Head of caudate nucleus (tissue), 42 donors: ENCODE measurements at regions not wholly inside any gene's neighbourhood (a gene's known extent, or its start where the extent isn't known, plus 50 kb on each side); places are given as distances from the start of the nearest gene placed in this dataset.

Experiments used
- DNase-seq, 42 donors: peaks; one replicate each; pipeline versions ENCODE4 v3.0.0 to v3.0.0-alpha.2; 2020 to 2021; ENCODE audit warnings: mixed read lengths in 7 of 42
- intact Hi-C: fragments of 100-400 bp; cut with DNase I; formaldehyde crosslinking; loops from one replicate; pipeline ENCODE4 v1.15.0; 2022

DNA sequence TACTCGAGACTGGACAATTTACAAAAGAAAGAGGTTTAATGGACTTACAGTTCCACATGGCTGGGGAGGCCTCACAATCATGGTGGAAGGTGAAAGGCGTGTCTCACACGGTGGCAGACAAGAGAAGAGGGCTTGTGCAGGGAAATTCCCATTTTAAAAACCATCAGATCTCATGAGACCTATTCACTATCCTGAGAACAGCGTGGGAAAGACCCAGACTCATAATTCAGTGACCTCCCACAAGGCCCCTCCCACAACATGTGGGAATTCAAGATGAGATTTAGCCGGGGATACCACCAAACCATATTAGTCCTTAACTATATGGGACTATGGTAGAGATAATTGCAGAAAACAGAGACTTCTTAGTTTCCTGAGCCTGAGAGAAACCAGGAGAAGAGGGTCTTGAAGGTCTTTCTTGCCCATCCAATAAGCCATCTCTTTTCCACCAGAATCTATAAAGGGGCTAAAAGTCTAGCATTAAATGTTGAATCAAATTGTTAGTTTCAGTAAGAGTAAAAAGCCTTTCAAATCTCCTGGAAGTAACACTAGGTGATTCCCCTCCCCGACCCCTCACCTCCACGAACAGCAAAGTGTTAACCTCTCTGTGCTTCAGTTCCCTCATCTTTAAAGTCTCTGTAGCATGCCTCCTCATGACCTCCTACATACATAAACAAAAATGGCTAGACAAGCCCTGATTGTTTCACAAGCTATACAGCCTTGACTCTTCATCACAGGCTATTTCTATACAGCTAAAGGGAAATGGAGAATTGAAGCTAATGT lies 259.1 kb downstream of the TMEM167A start:
- intact Hi-C loops: no loop called here
- DNase-seq: no peak

DNA sequence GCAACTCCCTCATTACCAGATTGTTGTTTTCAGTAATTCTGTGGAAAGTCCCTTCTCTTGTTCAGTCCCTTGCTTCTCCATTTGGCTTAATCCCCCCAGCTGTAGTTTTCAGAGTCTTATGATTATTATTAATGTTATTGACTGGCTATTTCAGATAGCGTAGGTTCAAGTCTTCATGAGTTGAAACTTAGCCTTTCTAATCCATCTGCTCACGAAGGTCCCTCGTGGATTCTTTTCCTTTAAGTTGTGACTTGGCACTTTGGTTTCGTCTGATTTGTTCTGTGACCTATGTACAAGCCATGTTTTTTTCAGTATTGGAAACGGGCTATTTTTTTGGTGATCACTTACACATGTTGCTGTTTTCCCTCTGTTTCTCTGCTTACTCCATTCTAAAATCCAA lies 260.3 kb downstream of the TMEM167A start:
- no peak for DNase-seq
- intact Hi-C loops: no loop called here

DNA sequence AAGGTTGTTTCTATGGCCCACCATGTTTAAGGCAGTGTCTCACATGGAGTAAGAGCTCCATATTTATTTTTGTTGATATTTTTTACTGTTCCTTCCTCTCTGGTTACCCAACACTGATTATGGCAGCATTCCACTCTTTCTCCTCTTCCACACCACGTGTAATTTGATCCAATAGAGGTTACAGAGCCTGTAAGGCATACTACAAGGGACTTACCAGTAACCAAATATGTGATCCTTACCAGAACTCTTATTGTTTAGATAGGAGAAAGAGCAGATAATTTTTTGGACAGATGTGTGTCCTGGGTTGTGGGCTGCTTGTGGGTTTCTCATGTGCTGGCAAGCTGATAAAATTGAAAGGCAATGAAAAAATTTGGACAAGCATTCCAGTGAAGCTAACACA lies 261.3 kb downstream of the TMEM167A start:
- intact Hi-C loops: no loop called here
- DNase-seq: no peak

DNA sequence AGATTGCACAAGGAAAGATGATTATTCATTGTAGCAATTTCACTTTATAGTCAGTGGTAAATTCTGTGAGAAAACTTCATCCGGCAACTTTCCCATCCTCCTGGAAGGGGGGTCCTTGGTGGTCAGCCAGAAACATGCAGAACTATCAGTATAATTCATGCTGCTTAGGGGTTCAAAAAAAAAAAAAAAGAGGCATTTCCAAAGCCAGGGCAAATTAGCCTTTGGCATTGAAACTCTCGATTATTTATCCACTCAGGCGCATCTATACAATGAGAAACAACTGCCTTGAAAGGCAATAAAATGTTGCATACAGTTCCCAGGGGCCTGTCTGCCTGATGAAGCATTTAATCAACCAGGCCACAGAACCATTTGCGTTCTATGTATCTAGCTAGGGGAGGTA lies 263.3 kb downstream of the TMEM167A start:
- intact Hi-C loops: no loop called here
- no peak for DNase-seq

DNA sequence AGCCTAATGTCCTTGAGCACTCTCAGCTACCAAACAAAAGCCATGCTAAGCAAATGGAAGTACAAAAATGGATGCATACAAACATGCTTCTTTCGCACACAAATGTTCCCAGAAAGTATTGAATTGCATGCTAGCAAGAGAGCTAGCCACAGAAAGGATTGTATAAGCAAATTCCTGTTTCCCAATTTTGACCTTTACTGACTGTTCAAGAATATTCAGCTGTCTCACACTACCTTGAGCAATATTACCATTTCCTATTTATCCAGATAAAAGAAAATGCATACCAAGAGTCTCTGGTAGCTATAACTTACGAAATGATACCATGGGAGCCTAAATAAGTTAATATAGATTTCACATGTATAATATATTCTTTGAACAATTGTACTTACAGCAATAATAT lies 264.6 kb downstream of the TMEM167A start:
- no peak for DNase-seq
- intact Hi-C loops: no loop called here

DNA sequence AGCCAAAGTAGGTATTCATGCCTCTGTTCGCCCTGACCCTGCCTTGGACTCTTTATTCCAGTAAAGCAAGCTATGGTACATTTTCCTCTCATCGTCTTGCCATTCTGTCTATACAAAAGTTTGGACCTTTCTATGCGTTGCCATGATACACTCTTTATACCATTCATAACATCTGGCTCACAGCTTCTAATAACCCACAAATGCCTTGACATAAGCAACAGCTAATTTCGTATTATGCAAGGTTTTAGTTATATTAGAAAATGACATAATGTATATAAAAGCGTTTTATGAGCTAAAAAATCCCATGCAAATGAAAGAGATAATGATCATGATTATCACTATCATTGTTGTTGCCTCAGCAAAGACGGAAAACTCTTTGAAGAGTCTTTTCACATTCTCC lies 265.7 kb downstream of the TMEM167A start:
- intact Hi-C loops: no loop called here
- no peak for DNase-seq

DNA sequence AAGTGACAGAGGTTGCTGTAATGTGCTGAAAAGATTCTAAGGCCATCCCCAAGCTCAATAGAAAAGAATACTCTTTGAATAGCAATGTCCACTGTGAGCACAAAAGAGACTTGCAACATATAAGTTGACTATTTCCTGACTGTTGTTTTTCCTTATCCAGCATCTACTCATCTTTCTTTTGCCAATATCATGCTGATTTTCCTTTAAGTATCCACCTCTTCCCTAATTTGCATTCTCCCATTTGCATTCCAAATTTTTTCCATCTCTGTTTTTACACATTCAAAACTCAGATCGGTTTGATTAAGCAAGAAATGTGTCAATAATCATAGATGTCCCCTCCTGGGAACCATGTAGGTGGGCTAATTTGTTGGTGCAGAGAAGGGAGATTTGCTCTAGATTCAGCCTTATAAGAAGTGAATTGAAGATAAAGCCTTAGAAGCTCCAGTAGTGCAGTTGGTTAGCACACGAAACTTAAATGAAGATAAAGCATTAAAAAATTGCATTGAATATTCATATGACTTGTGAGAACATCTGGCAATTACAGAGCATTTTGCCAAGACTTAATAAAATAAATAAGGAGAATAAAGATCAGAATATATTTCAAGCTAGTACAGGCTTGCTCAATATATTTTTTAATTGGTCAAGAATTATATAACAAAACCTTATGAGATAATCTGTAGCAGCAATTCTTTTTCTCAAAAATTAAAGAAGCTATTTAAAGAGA lies 267.6 kb downstream of the TMEM167A start:
- intact Hi-C loops: no loop called here
- DNase-seq: no peak

DNA sequence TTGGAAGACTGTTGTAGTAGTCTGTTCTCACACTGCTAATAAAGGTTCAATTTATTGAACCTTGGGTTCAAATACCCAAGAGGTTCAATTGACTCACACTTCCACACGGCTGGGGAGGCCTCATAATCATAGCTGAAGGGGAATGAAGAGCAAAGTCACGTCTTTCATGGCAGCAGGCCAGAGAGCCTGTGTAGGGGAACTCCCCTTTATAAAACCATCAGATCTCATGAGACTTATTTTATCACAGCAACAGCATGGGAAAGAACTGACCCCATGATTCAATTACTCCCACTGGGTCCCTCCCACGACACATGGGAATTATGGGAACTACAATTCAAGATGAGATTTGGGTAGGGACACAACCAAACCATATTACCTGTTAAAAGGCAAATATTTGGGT lies 268.2 kb downstream of the TMEM167A start:
- no peak for DNase-seq
- intact Hi-C loops: no loop called here

DNA sequence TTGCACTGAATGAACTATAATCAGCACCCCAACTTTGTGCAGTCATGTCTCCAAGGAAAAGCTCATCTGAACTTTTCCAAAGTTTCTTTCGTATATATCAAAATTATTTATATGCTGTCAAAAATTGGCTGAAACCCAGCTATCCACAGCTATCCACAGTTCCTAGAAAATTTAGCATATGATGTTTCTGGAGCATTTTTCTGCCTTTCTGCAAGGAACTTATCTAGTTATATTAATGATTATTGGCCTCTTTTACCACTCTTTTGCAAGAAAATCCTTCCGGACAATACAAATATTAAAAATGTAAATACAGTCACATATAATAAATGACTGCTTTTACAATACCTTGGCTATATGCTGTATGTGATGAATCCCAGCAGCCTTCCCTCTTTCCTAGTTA lies 270.2 kb downstream of the TMEM167A start:
- DNase-seq: no peak
- intact Hi-C loops: no loop called here

DNA sequence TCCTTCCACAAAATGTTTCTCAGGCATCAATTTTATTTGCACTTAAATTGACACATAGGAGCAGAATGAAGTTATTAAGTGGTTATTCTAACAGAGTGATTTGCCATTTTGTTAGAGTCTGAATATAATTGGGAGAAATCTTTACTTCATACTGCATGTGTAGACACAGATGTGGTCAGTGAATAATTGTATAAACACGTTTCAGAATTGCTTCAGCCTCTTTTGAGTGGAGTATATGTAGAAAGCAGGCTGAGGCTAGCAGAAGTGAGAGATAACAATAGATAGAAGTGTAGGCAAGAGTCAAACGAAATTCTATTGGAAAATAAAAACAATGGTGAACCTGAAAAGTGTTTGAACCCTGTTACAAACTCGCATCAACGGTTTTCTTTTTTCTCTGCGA lies 270.7 kb downstream of the TMEM167A start:
- no peak for DNase-seq
- intact Hi-C loops: no loop called here

DNA sequence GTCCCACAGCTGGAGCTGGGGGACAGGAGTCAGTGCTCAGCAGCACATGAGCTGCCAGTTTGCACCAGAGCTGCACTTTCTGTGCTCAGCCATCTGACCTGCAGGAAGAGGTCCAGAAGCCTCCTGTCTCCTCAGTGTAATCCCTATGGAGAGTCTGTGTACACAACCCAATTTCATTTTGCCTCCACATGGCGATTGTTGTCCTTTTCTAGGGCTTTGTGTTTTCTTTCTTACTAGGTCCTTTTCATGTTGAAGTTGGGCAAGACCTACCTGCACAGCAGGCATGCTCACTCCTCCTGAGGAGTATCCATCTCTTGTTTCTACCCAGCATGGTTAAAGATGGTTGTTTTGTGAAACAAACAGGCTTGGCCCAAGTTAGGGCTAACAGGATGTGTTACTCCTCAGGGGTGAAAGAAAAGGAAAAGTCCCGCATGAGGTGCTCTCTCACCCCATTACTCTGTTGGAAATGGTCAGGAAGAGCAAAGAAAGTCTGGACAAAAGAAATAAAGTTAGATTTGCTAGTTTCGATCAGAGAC lies 273.0 kb downstream of the TMEM167A start:
- intact Hi-C loops: no loop called here
- no peak for DNase-seq

DNA sequence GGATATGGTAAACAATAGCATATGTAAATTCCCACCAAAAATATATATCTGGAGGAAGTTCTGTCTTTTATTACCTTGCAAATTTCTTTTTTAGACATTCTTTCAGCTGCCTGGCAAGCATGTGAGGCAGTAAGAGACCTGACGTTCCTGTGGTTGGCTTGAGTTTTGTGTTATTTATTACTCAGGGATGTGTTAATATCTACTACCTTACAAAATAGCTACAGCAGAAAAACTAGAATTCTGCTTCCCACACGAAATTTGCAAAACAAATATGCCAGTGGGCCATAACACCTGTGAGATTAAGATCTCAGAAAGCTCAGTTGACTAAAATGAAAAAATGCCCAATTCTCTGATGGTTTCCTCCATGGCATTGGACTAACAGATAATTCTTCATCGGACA lies 274.2 kb downstream of the TMEM167A start:
- no peak for DNase-seq
- intact Hi-C loops: no loop called here

DNA sequence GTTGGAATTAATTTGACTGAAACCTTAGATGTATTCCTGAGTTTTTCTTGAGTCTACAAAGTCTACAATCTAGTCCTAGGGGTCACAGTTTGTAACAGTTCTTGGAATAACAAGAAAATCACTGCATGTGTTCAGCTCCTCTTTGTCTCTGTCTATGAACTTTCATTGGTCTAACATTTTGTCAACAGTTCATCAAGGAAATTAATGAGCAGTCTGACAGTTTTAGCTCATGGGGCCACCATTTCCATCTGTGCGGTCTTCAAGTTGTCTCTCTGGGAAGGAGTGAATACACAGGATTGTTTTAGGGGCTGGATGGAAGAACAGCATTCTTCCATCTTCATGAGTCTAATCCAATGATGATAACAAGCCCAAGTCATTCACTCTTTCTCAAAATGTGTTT lies 276.4 kb downstream of the TMEM167A start:
- no peak for DNase-seq
- intact Hi-C loops: no loop called here

DNA sequence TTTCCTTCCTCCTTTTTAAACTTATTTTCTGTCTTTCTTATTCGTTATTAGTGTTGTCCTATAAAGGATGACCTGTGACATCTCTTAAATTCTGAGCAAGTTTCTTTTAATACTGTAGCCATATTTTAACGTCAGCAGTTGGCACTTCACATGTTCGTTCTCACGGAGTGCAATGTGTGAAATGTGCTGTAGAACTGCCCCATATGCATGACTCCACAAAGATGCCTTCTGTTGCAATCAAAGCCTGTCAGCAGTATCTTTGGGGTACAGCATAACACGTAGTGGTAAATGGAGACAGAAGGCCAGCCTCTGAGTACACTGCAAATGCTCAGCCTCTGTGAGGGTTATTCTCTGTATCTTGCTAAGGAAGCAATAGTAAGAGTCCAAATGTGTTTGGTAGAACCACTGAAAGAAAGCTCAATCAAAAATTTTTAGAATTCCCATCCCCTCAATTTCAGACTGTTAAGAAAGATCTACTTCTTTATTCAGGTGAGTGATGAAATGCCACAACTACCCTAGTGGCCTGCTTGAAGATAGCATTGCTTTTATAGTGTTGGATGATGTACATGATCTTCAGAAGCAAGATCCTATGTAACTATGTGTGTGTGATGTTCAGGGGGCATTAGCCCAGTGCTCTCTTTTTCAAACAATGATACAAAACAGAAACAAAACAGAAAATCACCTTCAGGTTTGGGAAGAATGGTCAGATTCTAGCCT lies 277.7 kb downstream of the TMEM167A start:
- intact Hi-C loops: loop anchor here (10.0 kb wide), 1 partner anchor 155 kb away; no protein-coding TSS in a partner anchor
- DNase-seq: no peak

DNA sequence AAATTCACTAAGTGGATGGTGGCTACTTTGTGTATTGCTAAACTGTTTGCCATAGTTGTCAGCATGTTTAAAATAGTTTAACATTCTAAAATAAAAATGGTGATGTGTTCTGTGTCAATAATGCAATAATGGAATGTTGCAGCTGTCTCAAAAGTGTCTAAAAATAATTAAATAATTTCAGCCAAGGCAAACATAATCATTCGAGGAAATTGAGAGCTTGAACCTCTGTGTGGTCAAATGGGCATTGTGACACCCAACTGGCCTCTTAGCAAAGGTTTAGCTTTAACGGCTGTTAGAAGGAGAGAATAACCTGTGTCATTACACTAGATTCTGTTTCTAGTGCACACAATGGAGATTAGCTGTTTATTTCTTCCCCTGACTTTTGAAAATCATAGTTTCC lies 278.5 kb downstream of the TMEM167A start:
- intact Hi-C loops: loop anchor here (10.0 kb wide), 1 partner anchor 154 kb away; no protein-coding TSS in a partner anchor
- no peak for DNase-seq

DNA sequence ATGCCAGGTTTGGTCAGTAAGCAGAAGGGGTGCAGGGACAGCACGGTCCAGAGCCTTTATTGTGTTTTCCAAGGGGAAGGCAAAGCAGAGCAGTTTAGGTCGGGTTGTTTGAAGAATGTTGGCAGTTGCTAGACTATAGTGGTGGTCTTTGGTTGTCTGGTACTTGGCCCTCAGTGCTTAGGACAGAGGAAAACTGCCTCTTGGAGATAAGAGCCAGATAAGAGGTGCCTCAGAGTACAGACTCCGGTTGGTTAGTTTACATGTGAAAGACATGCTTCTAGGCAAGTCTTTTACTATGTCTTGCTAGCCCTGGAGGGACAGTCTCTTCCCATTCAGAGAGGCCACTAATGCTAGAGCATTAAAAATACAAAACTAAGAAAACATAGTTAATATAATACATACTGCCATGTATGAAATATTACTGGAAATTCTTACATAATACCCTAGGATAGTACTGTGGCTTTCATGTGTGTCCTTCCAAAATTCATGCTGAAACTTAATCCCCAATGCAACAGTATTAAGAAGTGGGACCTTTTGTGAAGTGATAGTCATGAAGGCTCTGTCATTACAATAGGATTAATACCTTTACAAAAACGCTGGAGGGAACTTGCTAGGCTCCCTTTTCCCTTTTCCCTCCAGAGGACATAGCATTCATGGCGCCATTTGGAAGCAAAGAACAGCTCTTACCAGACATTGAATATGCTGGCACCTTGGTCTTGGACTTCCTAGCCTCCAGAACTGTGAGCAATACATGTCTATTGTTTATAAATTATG lies 280.4 kb downstream of the TMEM167A start:
- no peak for DNase-seq
- intact Hi-C loops: loop anchor here (10.0 kb wide), 1 partner anchor 152 kb away; no protein-coding TSS in a partner anchor

DNA sequence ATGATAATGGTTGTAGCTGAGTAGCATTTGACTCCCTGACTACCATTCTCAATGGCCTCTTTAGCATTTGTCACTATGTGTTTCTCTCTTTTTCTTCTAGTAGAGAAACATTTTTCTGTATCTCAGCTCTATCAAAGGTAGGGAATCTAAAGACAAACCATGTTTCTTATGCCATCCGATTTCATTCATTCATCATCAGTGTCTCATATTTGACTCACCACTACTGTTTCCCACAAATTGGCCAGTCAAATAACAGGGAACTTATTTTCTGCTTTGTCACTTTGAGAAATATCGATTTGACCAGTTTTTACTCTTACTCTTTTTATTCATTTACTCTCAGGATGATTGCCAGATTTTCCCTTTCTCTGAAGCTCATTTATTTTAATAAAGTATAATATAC lies 282.3 kb downstream of the TMEM167A start:
- no peak for DNase-seq
- intact Hi-C loops: loop anchor here (10.0 kb wide), 1 partner anchor 150 kb away; no protein-coding TSS in a partner anchor

DNA sequence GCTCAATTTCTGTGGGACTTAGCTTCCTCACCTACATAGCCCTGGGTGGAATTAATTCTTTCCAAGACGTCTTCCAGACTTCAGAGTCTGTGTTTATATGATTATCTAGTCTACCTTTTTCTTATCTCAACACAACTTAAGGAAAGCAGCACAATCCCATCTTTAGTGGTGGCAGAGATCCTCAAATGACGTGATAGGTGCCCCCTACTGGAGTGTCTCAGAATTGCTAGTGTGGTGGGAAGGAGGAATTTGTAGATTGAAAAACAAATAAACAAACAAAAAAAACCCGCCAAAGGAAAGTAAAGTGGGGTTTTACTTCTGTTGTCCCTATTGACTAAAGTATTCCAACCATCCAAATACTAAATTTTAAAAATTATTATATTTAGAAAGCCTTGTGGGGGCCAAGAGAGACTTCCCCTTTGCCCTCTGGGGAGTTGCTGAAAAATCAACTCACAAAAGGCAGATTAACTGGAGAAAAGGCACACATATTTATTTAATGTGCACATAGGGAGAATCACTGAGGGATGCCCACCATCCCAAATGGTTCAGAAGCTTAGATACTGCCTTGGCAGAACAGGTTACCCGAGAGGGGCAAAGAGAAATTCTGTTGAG lies 283.3 kb downstream of the TMEM167A start:
- intact Hi-C loops: loop anchor here (10.0 kb wide), 1 partner anchor 149 kb away; no protein-coding TSS in a partner anchor
- peak in 26 of 42 donors; percentile 9 to 82 (median 39) for DNase-seq
